Peyer's patch (tissue), 4 donors: ENCODE measurements at regions not wholly inside any gene's neighbourhood (a gene's known extent, or its start where the extent isn't known, plus 50 kb on each side); places are given as distances from the start of the nearest gene placed in this dataset.

Experiments used
- CTCF ChIP-seq, 6 experiments: fragments of 450-650 bp in 4 of 6; fragments of 200-600 bp in 2 of 6; sonication (generic) in 1 of 6; IDR thresholded peaks; one replicate each; pipeline ENCODE4 v1.5.1; 2017 to 2019; ENCODE audit warnings: antibody characterized with exemption in 6 of 6, mild to moderate bottlenecking in 3 of 6, moderate library complexity in 1 of 6
- POLR2A ChIP-seq, 2 donors: fragments of 450-650 bp; IDR thresholded peaks; one replicate each; pipeline ENCODE4 v1.5.1; 2017; ENCODE audit warnings: antibody characterized with exemption in 2 of 2, mild to moderate bottlenecking in 2 of 2, moderate library complexity in 2 of 2

- TF ChIP-seq CTCF (IDR thresholded peaks at IDR 0.05) (no peak), POLR2A (IDR thresholded peaks at IDR 0.05) (no peak)
These were observed 129.8 kb upstream of the SLC34A2 start for GRCh38 chr4:25525896-25526295.
